Stomach (tissue), 4 donors: ENCODE measurements at regions not wholly inside any gene's neighbourhood (a gene's known extent, or its start where the extent isn't known, plus 50 kb on each side); places are given as distances from the start of the nearest gene placed in this dataset.

Source experiments
- POLR2AphosphoS5 ChIP-seq, 3 donors: sonication (generic); formaldehyde crosslinking; IDR thresholded peaks; one replicate each; pipeline ENCODE4 v1.6.1; 2016; ENCODE audit warnings: antibody characterized with exemption in 3 of 3
- TF ChIP-seq, protein P1 (sequence below), 7 experiments: fragments of 450-650 bp in 4 of 7; fragments of 200-600 bp in 3 of 7; sonication (generic) in 3 of 7; IDR thresholded peaks; one replicate each; pipeline ENCODE4 v1.5.1; 2016 to 2019; ENCODE audit warnings: antibody characterized with exemption in 7 of 7, control low read depth in 2 of 7, mild to moderate bottlenecking in 1 of 7

DNA sequence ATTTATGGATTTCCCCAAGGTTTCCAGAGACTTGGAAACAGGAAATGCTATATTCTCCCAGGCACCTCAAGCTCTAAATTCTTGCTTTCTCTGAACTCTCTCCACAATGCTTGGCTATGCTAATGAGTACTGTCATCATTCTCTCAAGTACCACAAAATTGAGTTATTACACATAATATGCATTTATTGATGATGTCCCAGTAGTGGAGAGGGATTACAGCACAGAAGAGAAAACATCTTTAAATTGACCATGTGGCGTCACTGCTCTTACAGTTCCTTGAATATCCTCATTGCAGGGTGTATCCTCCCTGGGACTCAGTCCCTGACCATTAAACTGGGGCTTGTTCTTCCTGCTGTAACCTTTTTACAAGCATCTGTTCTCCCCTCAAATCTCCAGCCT is 681.1 kb upstream of the FANCL start:
- TF ChIP-seq, protein P1, sequence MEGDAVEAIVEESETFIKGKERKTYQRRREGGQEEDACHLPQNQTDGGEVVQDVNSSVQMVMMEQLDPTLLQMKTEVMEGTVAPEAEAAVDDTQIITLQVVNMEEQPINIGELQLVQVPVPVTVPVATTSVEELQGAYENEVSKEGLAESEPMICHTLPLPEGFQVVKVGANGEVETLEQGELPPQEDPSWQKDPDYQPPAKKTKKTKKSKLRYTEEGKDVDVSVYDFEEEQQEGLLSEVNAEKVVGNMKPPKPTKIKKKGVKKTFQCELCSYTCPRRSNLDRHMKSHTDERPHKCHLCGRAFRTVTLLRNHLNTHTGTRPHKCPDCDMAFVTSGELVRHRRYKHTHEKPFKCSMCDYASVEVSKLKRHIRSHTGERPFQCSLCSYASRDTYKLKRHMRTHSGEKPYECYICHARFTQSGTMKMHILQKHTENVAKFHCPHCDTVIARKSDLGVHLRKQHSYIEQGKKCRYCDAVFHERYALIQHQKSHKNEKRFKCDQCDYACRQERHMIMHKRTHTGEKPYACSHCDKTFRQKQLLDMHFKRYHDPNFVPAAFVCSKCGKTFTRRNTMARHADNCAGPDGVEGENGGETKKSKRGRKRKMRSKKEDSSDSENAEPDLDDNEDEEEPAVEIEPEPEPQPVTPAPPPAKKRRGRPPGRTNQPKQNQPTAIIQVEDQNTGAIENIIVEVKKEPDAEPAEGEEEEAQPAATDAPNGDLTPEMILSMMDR (IDR thresholded peaks at IDR 0.05): no peak
- TF ChIP-seq POLR2AphosphoS5 (IDR thresholded peaks at IDR 0.05): no peak
